ENCODE measurements at regions not wholly inside any gene's neighbourhood (a gene's known extent, or its start where the extent isn't known, plus 50 kb on each side); places are given as distances from the start of the nearest gene placed in this dataset.

- no peak for TF ChIP-seq CTCF (IDR thresholded peaks at IDR 0.05)
- no peak for TF ChIP-seq POLR2A (IDR thresholded peaks at IDR 0.05)
These were observed 68.8 kb upstream of the CLNK start for GRCh38 chr4:10753336-10753735.

All from body of pancreas (tissue), 4 donors.